ENCODE measurements at regions not wholly inside any gene's neighbourhood (a gene's known extent, or its start where the extent isn't known, plus 50 kb on each side); places are given as distances from the start of the nearest gene placed in this dataset.

DNA sequence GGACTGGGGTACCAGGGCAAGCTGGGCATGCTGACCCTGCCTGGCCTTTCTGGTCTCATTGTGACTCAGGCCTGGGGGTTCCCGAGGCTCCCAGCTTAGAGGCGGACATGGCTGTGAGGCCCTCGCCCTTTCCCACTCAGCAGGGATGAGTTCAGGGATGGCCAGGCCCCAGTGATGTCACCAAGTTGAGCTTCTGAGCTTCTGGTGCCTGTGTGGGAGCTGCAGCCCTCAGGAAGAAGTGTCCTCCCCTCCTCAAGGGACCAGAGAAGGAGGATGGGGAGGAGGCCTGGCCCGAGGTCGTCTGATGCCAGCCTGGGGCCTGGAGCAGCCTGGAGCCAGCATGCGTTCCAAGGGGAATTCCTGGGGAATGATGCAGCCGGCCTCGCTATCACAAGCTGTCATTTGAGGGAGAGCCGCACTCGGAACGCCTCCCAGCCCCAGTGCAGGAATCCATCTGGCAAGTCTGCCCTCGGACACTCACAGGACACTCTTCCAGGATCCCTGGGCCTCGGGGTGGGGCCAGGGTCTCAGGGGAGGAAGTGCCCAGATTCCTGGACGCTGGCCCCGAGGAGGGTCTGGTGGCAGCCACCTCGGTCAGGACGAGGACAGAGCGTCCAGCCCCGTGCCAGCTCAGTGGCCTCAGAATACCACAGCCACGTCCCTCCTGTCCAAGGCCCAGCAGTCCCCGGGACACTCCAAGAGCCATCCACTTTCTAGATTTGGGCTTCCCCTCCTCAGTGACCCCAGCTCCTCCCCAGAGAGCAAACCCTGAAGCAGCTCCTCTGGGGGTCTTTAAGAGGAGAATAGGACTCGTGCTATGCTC, 61.2 kb upstream of the GPC1 start:
- Histone ChIP-seq H3K36me3 (ENCODE audit: control insufficient read depth, low read length) (no peaks in the 10 kb centered on the region), H3K79me2 (ENCODE audit: control insufficient read depth, low read length) (no peaks in the 10 kb centered on the region), H3K4me2 (ENCODE audit: low read length) (no peak overlapping the region), H3K27me3 (ENCODE audit: control insufficient read depth, low read length) (0 out of 2 replicates have a peak, but pooled peaks cover under 1% of the 10 kb centered on the region), H4K20me1 (ENCODE audit: control insufficient read depth, insufficient read depth, low read depth, low read length) (no peaks in the 10 kb centered on the region), H3F3A (ENCODE audit: control insufficient read depth, insufficient read depth) (no peaks in the 10 kb centered on the region), H3K4me1 (ENCODE audit: control insufficient read depth, low read length) (no peaks in the 10 kb centered on the region), H3K9me2 (replicated peaks; ENCODE audit: control insufficient read depth, low read length) (no peaks in the 10 kb centered on the region), H3K27ac (ENCODE audit: low read depth, low read length) (no peak overlapping the region), H3K4me3 (ENCODE audit: low read length) (no peak overlapping the region), H3K9me3 (ENCODE audit: control insufficient read depth, insufficient read depth, low read length) (no peaks in the 10 kb centered on the region)
- TF ChIP-seq EZH2phosphoT487 (IDR thresholded peaks at IDR 0.05; ENCODE audit: borderline replicate concordance, low read length): no peak
- TF ChIP-seq, protein P1, sequence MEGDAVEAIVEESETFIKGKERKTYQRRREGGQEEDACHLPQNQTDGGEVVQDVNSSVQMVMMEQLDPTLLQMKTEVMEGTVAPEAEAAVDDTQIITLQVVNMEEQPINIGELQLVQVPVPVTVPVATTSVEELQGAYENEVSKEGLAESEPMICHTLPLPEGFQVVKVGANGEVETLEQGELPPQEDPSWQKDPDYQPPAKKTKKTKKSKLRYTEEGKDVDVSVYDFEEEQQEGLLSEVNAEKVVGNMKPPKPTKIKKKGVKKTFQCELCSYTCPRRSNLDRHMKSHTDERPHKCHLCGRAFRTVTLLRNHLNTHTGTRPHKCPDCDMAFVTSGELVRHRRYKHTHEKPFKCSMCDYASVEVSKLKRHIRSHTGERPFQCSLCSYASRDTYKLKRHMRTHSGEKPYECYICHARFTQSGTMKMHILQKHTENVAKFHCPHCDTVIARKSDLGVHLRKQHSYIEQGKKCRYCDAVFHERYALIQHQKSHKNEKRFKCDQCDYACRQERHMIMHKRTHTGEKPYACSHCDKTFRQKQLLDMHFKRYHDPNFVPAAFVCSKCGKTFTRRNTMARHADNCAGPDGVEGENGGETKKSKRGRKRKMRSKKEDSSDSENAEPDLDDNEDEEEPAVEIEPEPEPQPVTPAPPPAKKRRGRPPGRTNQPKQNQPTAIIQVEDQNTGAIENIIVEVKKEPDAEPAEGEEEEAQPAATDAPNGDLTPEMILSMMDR (IDR thresholded peaks at IDR 0.05; ENCODE audit: low read depth, low read length, poor library complexity, severe bottlenecking): no peak

DNA sequence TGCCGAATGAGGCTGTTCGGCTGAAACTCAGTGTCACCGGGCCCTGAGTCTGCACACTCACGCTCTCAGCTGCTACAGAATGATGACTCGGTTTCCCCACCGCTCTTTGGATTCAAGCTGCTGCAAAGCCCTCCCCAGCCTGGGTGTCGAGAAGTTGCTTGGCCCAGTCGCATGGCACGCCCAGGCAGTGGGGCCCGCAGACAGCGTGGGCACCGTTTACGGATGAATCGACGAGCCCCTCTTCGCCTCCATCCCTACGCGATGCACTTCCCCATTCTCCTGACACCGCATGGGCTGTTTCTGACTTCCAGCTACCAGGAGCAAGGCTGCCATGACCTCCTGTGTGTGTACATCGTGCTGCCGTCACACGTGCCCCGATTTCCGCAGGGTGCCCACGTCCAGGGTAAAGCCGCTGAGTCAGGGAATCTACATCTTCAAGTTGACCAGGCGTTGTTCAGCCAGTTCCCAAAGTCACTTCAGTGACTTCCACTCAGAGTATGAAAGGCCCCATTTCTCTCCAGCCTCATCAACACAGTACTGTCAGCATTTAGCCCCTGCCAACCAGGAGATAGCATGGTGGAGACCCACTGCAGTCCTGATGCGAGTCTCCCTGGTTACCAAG, 60.3 kb upstream of the GPC1 start:
- H3K79me2 ChIP-seq (ENCODE audit: control insufficient read depth, low read length): no peaks in the 10 kb centered on the region
- no peaks in the 10 kb centered on the region for H3K36me3 ChIP-seq (ENCODE audit: control insufficient read depth, low read length)
- no peaks in the 10 kb centered on the region for H3K9me3 ChIP-seq (ENCODE audit: control insufficient read depth, insufficient read depth, low read length)
- 0 out of 2 replicates have a peak, but pooled peaks cover 4% of the 10 kb centered on the region for H3K27me3 ChIP-seq (ENCODE audit: control insufficient read depth, low read length)
- H3K4me3 ChIP-seq (ENCODE audit: low read length): no peak overlapping the region
- H4K20me1 ChIP-seq (ENCODE audit: control insufficient read depth, insufficient read depth, low read depth, low read length): no peaks in the 10 kb centered on the region
- TF ChIP-seq EZH2phosphoT487 (IDR thresholded peaks at IDR 0.05; ENCODE audit: borderline replicate concordance, low read length): no peak
- TF ChIP-seq, protein P1 (IDR thresholded peaks at IDR 0.05; ENCODE audit: low read depth, low read length, poor library complexity, severe bottlenecking): no peak
- no peak overlapping the region for H3K27ac ChIP-seq (ENCODE audit: low read depth, low read length)
- no peak overlapping the region for H3K4me2 ChIP-seq (ENCODE audit: low read length)
- no peaks in the 10 kb centered on the region for H3K9me2 ChIP-seq (replicated peaks; ENCODE audit: control insufficient read depth, low read length)
- no peaks in the 10 kb centered on the region for H3K4me1 ChIP-seq (ENCODE audit: control insufficient read depth, low read length)
- H3F3A ChIP-seq (ENCODE audit: control insufficient read depth, insufficient read depth): no peaks in the 10 kb centered on the region

DNA sequence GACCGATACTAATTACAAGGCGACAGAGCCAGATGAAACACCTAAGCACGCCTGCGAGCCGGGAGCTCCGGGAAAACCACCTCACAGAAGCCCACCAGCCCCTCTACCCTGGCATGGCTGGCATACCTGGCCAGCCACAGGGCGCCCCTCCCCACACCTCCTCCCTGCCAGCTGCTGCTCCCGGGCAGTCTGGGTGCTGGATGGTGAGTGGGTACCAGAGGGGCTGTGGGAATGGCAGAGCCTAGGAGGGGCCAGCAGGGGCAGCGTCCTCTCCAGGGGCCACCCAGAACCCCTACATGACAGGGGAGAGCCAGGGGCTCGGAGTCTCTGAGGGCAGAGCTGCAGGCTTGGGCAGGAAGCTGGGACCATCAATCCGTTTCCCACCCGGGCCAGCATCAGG, 58.7 kb upstream of the GPC1 start:
- Histone ChIP-seq H3K27me3 (ENCODE audit: control insufficient read depth, low read length) (0 out of 2 replicates have a peak, but pooled peaks cover 4% of the 10 kb centered on the region), H4K20me1 (ENCODE audit: control insufficient read depth, insufficient read depth, low read depth, low read length) (no peaks in the 10 kb centered on the region), H3K4me1 (ENCODE audit: control insufficient read depth, low read length) (no peaks in the 10 kb centered on the region), H3K27ac (ENCODE audit: low read depth, low read length) (no peak overlapping the region), H3K4me2 (ENCODE audit: low read length) (no peak overlapping the region), H3K79me2 (ENCODE audit: control insufficient read depth, low read length) (no peaks in the 10 kb centered on the region), H3F3A (ENCODE audit: control insufficient read depth, insufficient read depth) (no peaks in the 10 kb centered on the region), H3K4me3 (ENCODE audit: low read length) (no peak overlapping the region), H3K36me3 (ENCODE audit: control insufficient read depth, low read length) (no peaks in the 10 kb centered on the region), H3K9me2 (replicated peaks; ENCODE audit: control insufficient read depth, low read length) (no peaks in the 10 kb centered on the region), H3K9me3 (ENCODE audit: control insufficient read depth, insufficient read depth, low read length) (no peaks in the 10 kb centered on the region)
- TF ChIP-seq EZH2phosphoT487 (IDR thresholded peaks at IDR 0.05; ENCODE audit: borderline replicate concordance, low read length): no peak
- TF ChIP-seq, protein P1 (IDR thresholded peaks at IDR 0.05; ENCODE audit: low read depth, low read length, poor library complexity, severe bottlenecking): no peak

Measured in DOHH2 (cell line).